B cell (primary cell): ENCODE measurements at regions not wholly inside any gene's neighbourhood (a gene's known extent, or its start where the extent isn't known, plus 50 kb on each side); places are given as distances from the start of the nearest gene placed in this dataset.
"Not testable (repeated sequence)": the region's sequence is repeated elsewhere in the genome, so short reads cannot be mapped to it uniquely, and the experiment has no call there.

Source experiments
- ATAC-seq: fragments of 200-7000 bp; cut with Tn5 transposase; one replicate; pipeline ENCODE4 v1.10.0; 2021; ENCODE audit warnings: low read depth, mild to moderate bottlenecking, moderate number of reproducible peaks, moderate library complexity
- CTCF ChIA-PET: fragments of 350-600 bp; sonication (Branson Sonifier 250); formaldehyde crosslinking; loops from one replicate; lab custom pipeline; 2021; ENCODE audit warnings: antibody characterized with exemption, inconsistent platforms; lab: Charles Lee
- POLR2A ChIA-PET: fragments of 350-600 bp; sonication (Branson Sonifier 250); formaldehyde crosslinking; loops from one replicate; lab custom pipeline; 2021; ENCODE audit warnings: antibody characterized with exemption; lab: Charles Lee
- DNase-seq: peaks from one replicate; pipeline ENCODE4 v3.0.0; 2013
- H2AFZ ChIP-seq: 2 replicates; pipeline ENCODE4 v1.6.1; 2012; ENCODE audit warnings: mild to moderate bottlenecking, low read depth, low read length; ENCODE audit not compliant: insufficient read depth, poor library complexity, severe bottlenecking
- H3K27ac ChIP-seq, 2 donors: 1 replicate in 1 of 2; 2 replicates in 1 of 2; pipeline ENCODE4 v1.5.1; 2012 to 2013; ENCODE audit warnings: low read length in 2 of 2, mild to moderate bottlenecking in 2 of 2, moderate library complexity in 1 of 2
- H3K27me3 ChIP-seq, 4 experiments: fragments of 200-600 bp in 1 of 4; sonication (generic) in 1 of 4; replicated peaks in 1 of 4; 1 replicate in 2 of 4; 2 replicates in 2 of 4; pipeline versions ENCODE4 v1.6.1 to v1.7.0; 2013 to 2016; ENCODE audit warnings: low read length in 3 of 4, mild to moderate bottlenecking in 2 of 4, mixed read lengths in 1 of 4, moderate library complexity in 1 of 4; ENCODE audit not compliant: insufficient read depth in 4 of 4, control insufficient read depth in 3 of 4; ENCODE audit errors: control extremely low read depth in 1 of 4
- H3K36me3 ChIP-seq, 2 experiments: replicated peaks in 1 of 2; 1 replicate in 1 of 2; 2 replicates in 1 of 2; pipeline versions ENCODE4 v1.6.1 to v1.7.1; 2013; ENCODE audit warnings: low read length in 1 of 2; ENCODE audit not compliant: insufficient read depth in 2 of 2, control insufficient read depth in 1 of 2; ENCODE audit errors: control extremely low read depth in 1 of 2, extremely low read depth in 1 of 2
- H3K4me1 ChIP-seq, 2 donors: fragments of 200-600 bp in 1 of 2; sonication (generic) in 1 of 2; 1 replicate in 1 of 2; 2 replicates in 1 of 2; pipeline versions ENCODE4 v1.5.1 to v1.6.1; 2013 to 2017; ENCODE audit warnings: low read length in 2 of 2; ENCODE audit not compliant: control insufficient read depth in 2 of 2, insufficient read depth in 2 of 2
- H3K4me2 ChIP-seq: replicated peaks from 2 replicates; pipeline ENCODE3; 2012; ENCODE audit warnings: mild to moderate bottlenecking, low read depth, low read length; ENCODE audit not compliant: poor library complexity, severe bottlenecking
- H3K4me3 ChIP-seq, 5 experiments: fragments of 200-600 bp in 1 of 5; sonication (generic) in 1 of 5; 1 replicate in 3 of 5; 2 replicates in 2 of 5; pipeline versions ENCODE4 v1.5.1 to v1.7.0; 2011 to 2016; ENCODE audit warnings: low read length in 4 of 5, mild to moderate bottlenecking in 4 of 5, low read depth in 2 of 5, control low read depth in 1 of 5, moderate library complexity in 1 of 5; ENCODE audit not compliant: insufficient read depth in 1 of 5; ENCODE audit errors: control extremely low read depth in 1 of 5, extremely low read depth in 1 of 5
- H3K79me2 ChIP-seq: fragments of 200-600 bp; sonication (generic); one replicate; pipeline ENCODE4 v1.6.0; 2016; ENCODE audit warnings: low read length; ENCODE audit not compliant: control insufficient read depth, insufficient read depth
- H3K9ac ChIP-seq: fragments of 200-600 bp; sonication (generic); 2 replicates; pipeline ENCODE4 v1.6.1; 2017; ENCODE audit warnings: mild to moderate bottlenecking, low read length, moderate library complexity
- H3K9me3 ChIP-seq, 3 donors: one replicate each; pipeline versions ENCODE4 v1.6.1 to v1.7.1; 2013; ENCODE audit warnings: low read length in 2 of 3; ENCODE audit not compliant: control insufficient read depth in 2 of 3, insufficient read depth in 1 of 3; ENCODE audit errors: control extremely low read depth in 1 of 3
- H4K20me1 ChIP-seq: 2 replicates; pipeline ENCODE4 v1.6.0; 2012; ENCODE audit warnings: mild to moderate bottlenecking, low read length; ENCODE audit not compliant: insufficient read depth, control insufficient read depth, poor library complexity, severe bottlenecking
- H3K27ac Mint-ChIP-seq: one replicate; pipeline ENCODE4 v1.8.0; 2021; ENCODE audit warnings: mixed read lengths
- H3K27me3 Mint-ChIP-seq: one replicate; pipeline ENCODE4 v1.8.0; 2021; ENCODE audit warnings: mixed read lengths
- H3K4me1 Mint-ChIP-seq: one replicate; pipeline ENCODE4 v1.8.0; 2021; ENCODE audit warnings: mixed read lengths
- H3K4me3 Mint-ChIP-seq: one replicate; pipeline ENCODE4 v1.8.0; 2021; ENCODE audit warnings: mixed read lengths
- H3K9me3 Mint-ChIP-seq: one replicate; pipeline ENCODE4 v1.8.0; 2022; ENCODE audit warnings: mixed read lengths; ENCODE audit not compliant: insufficient read depth
- CTCF ChIP-seq: fragments of 200-600 bp; IDR thresholded peaks from one replicate; pipeline ENCODE4 v1.8.0; 2022; ENCODE audit warnings: antibody characterized with exemption, mild to moderate bottlenecking
- EZH2 ChIP-seq: IDR thresholded peaks from 2 replicates; pipeline ENCODE4 v1.6.1; 2012; ENCODE audit warnings: borderline replicate concordance, low read depth, mild to moderate bottlenecking, moderate library complexity, low read length; ENCODE audit not compliant: insufficient read depth, poor library complexity, severe bottlenecking
- WGBS: methylation state at CpG from one replicate; pipeline ENCODE4 v1.1.5; 2013; ENCODE audit warnings: missing lambda C conversion rate; ENCODE audit not compliant: insufficient coverage; 5-methylcytosine and 5-hydroxymethylcytosine counted together
- intact Hi-C: fragments of 100-400 bp; cut with micrococcal nuclease; formaldehyde crosslinking; loops from one replicate; pipeline ENCODE4 v1.10.0; 2022

- no peaks in the 10 kb centered on the region for H3K36me3 ChIP-seq
- WGBS, result no CpG with 5 or more reads among the region's 2 CpGs
- H3K4me1 ChIP-seq, result no peaks in the 10 kb centered on the region
Observed at GRCh38 chr2:37733251-37733650, 61.8 kb upstream of the CDC42EP3 start.

GRCh38 chr2:37733955-37734354 is 62.5 kb upstream of the CDC42EP3 start:
- H3K4me3 Mint-ChIP-seq, H3K27ac Mint-ChIP-seq, H3K4me2 ChIP-seq, H2AFZ ChIP-seq, intact Hi-C loops, ATAC-seq, H3K4me3 ChIP-seq, H3K9ac ChIP-seq, H3K4me1 ChIP-seq, H3K4me1 Mint-ChIP-seq, CTCF ChIA-PET, H3K27ac ChIP-seq, H3K27me3 Mint-ChIP-seq, H3K27me3 ChIP-seq, H3K9me3 ChIP-seq, H3K79me2 ChIP-seq, H4K20me1 ChIP-seq, H3K9me3 Mint-ChIP-seq, DNase-seq, H3K36me3 ChIP-seq: not testable (repeated sequence)
- POLR2A ChIA-PET, result interaction anchor here (0.7 kb wide), 1 partner anchor 166 kb away, joined by 3 read pairs; no protein-coding TSS in a partner anchor

More at GRCh38 chr2:37733251-37733650, 61.8 kb upstream of the CDC42EP3 start:
- no peak overlapping the region for H3K9ac ChIP-seq
- CTCF ChIA-PET, result no interaction called here
- no peak for DNase-seq
- H3K27me3 Mint-ChIP-seq, result peaks cover 9% of the 10 kb centered on the region
- no peaks in the 10 kb centered on the region for H3K79me2 ChIP-seq
- TF ChIP-seq EZH2 (no peak), CTCF (no peak)
- H3K9me3 ChIP-seq, result no peaks in the 10 kb centered on the region
- no peak overlapping the region for H3K27ac Mint-ChIP-seq
- ATAC-seq, result no peak
- no peak overlapping the region for H3K4me2 ChIP-seq
- no peak overlapping the region for H2AFZ ChIP-seq
- H4K20me1 ChIP-seq, result no peaks in the 10 kb centered on the region
- H3K4me1 Mint-ChIP-seq, result no peaks in the 10 kb centered on the region
- no peaks in the 10 kb centered on the region for H3K27me3 ChIP-seq
- no peak overlapping the region for H3K27ac ChIP-seq
- intact Hi-C loops, result no loop called here
- H3K9me3 Mint-ChIP-seq, result no peaks in the 10 kb centered on the region
- no peak overlapping the region for H3K4me3 Mint-ChIP-seq
- POLR2A ChIA-PET, result interaction anchor here (0.7 kb wide), 1 partner anchor 166 kb away, joined by 3 read pairs; no protein-coding TSS in a partner anchor
- H3K4me3 ChIP-seq, result no peak overlapping the region

- intact Hi-C loops, H3K4me2 ChIP-seq, H3K9me3 ChIP-seq, H3K4me3 Mint-ChIP-seq, CTCF ChIA-PET, H3K9me3 Mint-ChIP-seq, H3K27ac ChIP-seq, H3K27me3 Mint-ChIP-seq, POLR2A ChIA-PET, ATAC-seq, H2AFZ ChIP-seq, DNase-seq, H3K27ac Mint-ChIP-seq, H3K27me3 ChIP-seq, H4K20me1 ChIP-seq, H3K9ac ChIP-seq, H3K4me1 ChIP-seq, H3K79me2 ChIP-seq, H3K4me1 Mint-ChIP-seq, H3K4me3 ChIP-seq, H3K36me3 ChIP-seq: not testable (repeated sequence)
- WGBS, result 33% methylated on average over 1 of the region's 8 CpGs
Observed at GRCh38 chr2:37734891-37735523, 63.6 kb upstream of the CDC42EP3 start.
